C4-2B (cell line): ENCODE measurements at regions not wholly inside any gene's neighbourhood (a gene's known extent, or its start where the extent isn't known, plus 50 kb on each side); places are given as distances from the start of the nearest gene placed in this dataset.

Source experiments
- CTCF ChIP-seq: fragments of 450-650 bp; conservative IDR thresholded peaks from 2 replicates; pipeline ENCODE4 v1.5.1; 2017; ENCODE audit warnings: mild to moderate bottlenecking
- ZFX ChIP-seq: fragments of 450-650 bp; IDR thresholded peaks from 2 replicates; pipeline ENCODE4 v1.6.1; 2017

- TF ChIP-seq CTCF (no peak), ZFX (no peak)
These were observed 286.8 kb downstream of the PTPRU start for GRCh38 chr1:29523136-29523535.
